ENCODE measurements at regions not wholly inside any gene's neighbourhood (a gene's known extent, or its start where the extent isn't known, plus 50 kb on each side); places are given as distances from the start of the nearest gene placed in this dataset.

DNA sequence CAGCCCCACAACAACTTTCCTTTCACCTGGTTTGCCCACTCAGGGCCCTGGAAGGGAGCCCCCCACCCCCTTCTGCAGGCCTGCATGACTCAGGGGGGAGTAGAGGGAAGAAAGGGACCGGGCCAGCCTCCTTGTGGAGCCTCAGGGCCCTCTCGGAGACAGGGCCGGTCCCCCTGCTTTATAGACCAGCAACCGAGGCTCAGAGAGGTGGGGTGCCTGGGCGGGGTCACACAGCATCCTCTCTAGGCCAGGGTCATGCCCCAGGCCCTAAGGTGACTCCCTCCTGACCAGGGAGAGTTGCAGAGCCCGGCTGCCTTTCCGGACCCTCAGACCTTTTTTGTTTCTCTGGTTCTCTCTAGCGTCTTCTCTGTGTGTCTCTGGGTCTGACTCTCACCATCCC is 211.3 kb downstream of the TBC1D2B start:
- Histone ChIP-seq H4K8ac (ENCODE audit: extremely low read depth, insufficient read depth, low read length) (no peak overlapping the region), H3K4me1 (replicated peaks in 1 of 4; ENCODE audit: control insufficient read depth in 3 of 4, insufficient read depth in 4 of 4, low read length in 3 of 4) (peaks cover 0 to 5% (median 3%) of the 10 kb centered on the region in 4 experiments; a peak in 3 of 7 replicates), H3K36me3 (ENCODE audit: control insufficient read depth in 2 of 4, insufficient read depth in 4 of 4, low read length in 3 of 4) (no peaks in the 10 kb centered on the region), H2BK12ac (ENCODE audit: low read depth, low read length) (no peak overlapping the region), H3K14ac (ENCODE audit: insufficient read length) (no peak overlapping the region), H4K91ac (replicated peaks; ENCODE audit: insufficient read length, low read length) (no peak overlapping the region), H3K9me3 (ENCODE audit: insufficient read depth in 2 of 2, low read depth in 1 of 2, low read length in 1 of 2) (no peaks in the 10 kb centered on the region), H3K79me2 (ENCODE audit: control insufficient read depth in 1 of 2, insufficient read depth in 2 of 2, low read length in 2 of 2) (no peaks in the 10 kb centered on the region), H2AK5ac (ENCODE audit: low read depth, low read length) (no peak overlapping the region), H3K9ac (replicated peaks in 1 of 4; ENCODE audit: extremely low read depth in 1 of 4, low read depth in 3 of 4, low read length in 3 of 4) (no peak overlapping the region), H2AFZ (ENCODE audit: low read length) (no peak overlapping the region), H4K5ac (ENCODE audit: insufficient read length, low read depth, low read length) (no peak overlapping the region), H3K4me3 (ENCODE audit: extremely low read depth in 1 of 4, insufficient read depth in 2 of 4, low read depth in 3 of 4, low read length in 4 of 4) (no peak overlapping the region), H2BK120ac (replicated peaks; ENCODE audit: low read depth, low read length) (no peak overlapping the region), H3K23me2 (ENCODE audit: low read depth, low read length) (no peaks in the 10 kb centered on the region), H3K27ac (ENCODE audit: low read depth, low read length) (no peak overlapping the region), H3K4ac (replicated peaks; ENCODE audit: insufficient read length, low read depth, low read length) (no peak overlapping the region), H3K4me2 (ENCODE audit: insufficient read depth in 1 of 2, low read depth in 2 of 2, low read length in 2 of 2) (no peak overlapping the region), H2BK15ac (ENCODE audit: low read length) (no peak overlapping the region), H2BK5ac (ENCODE audit: low read depth, low read length) (no peak overlapping the region), H3K56ac (replicated peaks; ENCODE audit: insufficient read length, low read depth, low read length) (no peak overlapping the region), H2BK20ac (ENCODE audit: low read length) (no peak overlapping the region), H4K20me1 (replicated peaks in 1 of 2; ENCODE audit: control insufficient read depth in 1 of 2, insufficient read depth in 2 of 2, low read length in 2 of 2) (no peaks in the 10 kb centered on the region), H3K27me3 (replicated peaks in 1 of 4; ENCODE audit: control insufficient read depth in 3 of 4, extremely low read depth in 1 of 4, insufficient read depth in 3 of 4, low read length in 3 of 4) (0 out of 7 replicates have a peak, but pooled peaks cover 0 to 2% (median 0%) of the 10 kb centered on the region in 4 experiments), H3K23ac (ENCODE audit: insufficient read length) (no peak overlapping the region), H3K18ac (ENCODE audit: extremely low read depth, low read length) (no peak overlapping the region), H3K79me1 (ENCODE audit: low read depth, low read length) (no peaks in the 10 kb centered on the region)
- no peak for TF ChIP-seq POU5F1 (IDR thresholded peaks at IDR 0.05; ENCODE audit: low read depth, low read length)
- no peak for TF ChIP-seq SRF (IDR thresholded peaks at IDR 0.05; ENCODE audit: low read depth, low read length)
- no peak for TF ChIP-seq TAF1 (IDR thresholded peaks at IDR 0.05; ENCODE audit: low read depth, low read length)
- TF ChIP-seq, protein P1, sequence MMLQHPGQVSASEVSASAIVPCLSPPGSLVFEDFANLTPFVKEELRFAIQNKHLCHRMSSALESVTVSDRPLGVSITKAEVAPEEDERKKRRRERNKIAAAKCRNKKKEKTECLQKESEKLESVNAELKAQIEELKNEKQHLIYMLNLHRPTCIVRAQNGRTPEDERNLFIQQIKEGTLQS (IDR thresholded peaks at IDR 0.05; ENCODE audit: insufficient read depth, low read depth, low read length): no peak
- no peak for TF ChIP-seq POLR2AphosphoS5 (IDR thresholded peaks at IDR 0.05; ENCODE audit: low read depth, low read length)
- TF ChIP-seq KDM5A (IDR thresholded peaks at IDR 0.05; ENCODE audit: low read length): no peak
- TF ChIP-seq, protein P2, sequence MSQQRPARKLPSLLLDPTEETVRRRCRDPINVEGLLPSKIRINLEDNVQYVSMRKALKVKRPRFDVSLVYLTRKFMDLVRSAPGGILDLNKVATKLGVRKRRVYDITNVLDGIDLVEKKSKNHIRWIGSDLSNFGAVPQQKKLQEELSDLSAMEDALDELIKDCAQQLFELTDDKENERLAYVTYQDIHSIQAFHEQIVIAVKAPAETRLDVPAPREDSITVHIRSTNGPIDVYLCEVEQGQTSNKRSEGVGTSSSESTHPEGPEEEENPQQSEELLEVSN (IDR thresholded peaks at IDR 0.05): no peak
- no peak for TF ChIP-seq RNF2 (IDR thresholded peaks at IDR 0.05; ENCODE audit: borderline replicate concordance, low read depth, low read length, missing control alignments, poor library complexity, severe bottlenecking)
- no peak for TF ChIP-seq HDAC6 (IDR thresholded peaks at IDR 0.05; ENCODE audit: low read depth, low read length)
- TF ChIP-seq CHD1 (IDR thresholded peaks at IDR 0.05; ENCODE audit: low read depth, low read length): no peak
- POLR2A ChIA-PET (ENCODE audit: partially characterized antibody): no interaction called here
- no peak for FAIRE-seq
- CTCF ChIA-PET (ENCODE audit: partially characterized antibody): interaction anchor here (0.8 to 1.3 kb wide), 4 partner anchors 29 to 187 kb away, joined by 3 to 4 read pairs (median 3); no protein-coding TSS in a partner anchor
- DNase-seq (ENCODE audit: low read depth in 1 of 2, low spot score in 2 of 2): no peak
- WGBS, 2 experiments (ENCODE audit: extremely low coverage in 1 of 2, insufficient coverage in 1 of 2, insufficient read length in 1 of 2, insufficient replicate concordance in 2 of 2, low coverage in 1 of 2, low lambda C conversion rate in 2 of 2, missing lambda C conversion rate in 1 of 2): 86% methylated on average over 3 of the region's 8 CpGs; no CpG with 5 or more reads in 1 of the 2 experiments

Measured in H1 (cell line).